Lung (tissue), 11 donors: ENCODE measurements at regions not wholly inside any gene's neighbourhood (a gene's known extent, or its start where the extent isn't known, plus 50 kb on each side); places are given as distances from the start of the nearest gene placed in this dataset.
A peak's percentile ranks its signal among the peaks of the same experiment; 100 is the strongest.

ENCODE experiments used
- ATAC-seq: fragments of 200-7000 bp; cut with Tn5 transposase; one replicate; pipeline ENCODE4 v1.9.1; 2020; ENCODE audit warnings: moderate number of reproducible peaks; ENCODE audit not compliant: insufficient read depth, low FRiP score
- DNase-seq, 3 donors: peaks; one replicate each; pipeline ENCODE4 v3.0.0-alpha.2; 2013 to 2017
- H3K27ac ChIP-seq, 2 donors: one replicate each; pipeline ENCODE4 v1.5.1; 2013; ENCODE audit warnings: mild to moderate bottlenecking in 2 of 2, moderate library complexity in 2 of 2, control low read depth in 1 of 2, inconsistent platforms in 1 of 2, low read depth in 1 of 2, low read length in 1 of 2
- H3K27me3 ChIP-seq, 3 donors: one replicate each; pipeline ENCODE4 v1.5.1; 2013; ENCODE audit warnings: low read length in 2 of 3; ENCODE audit not compliant: control insufficient read depth in 3 of 3, insufficient read depth in 3 of 3
- H3K36me3 ChIP-seq, 4 donors: one replicate each; pipeline ENCODE4 v1.5.1; 2013; ENCODE audit warnings: low read length in 4 of 4, mild to moderate bottlenecking in 1 of 4, moderate library complexity in 1 of 4; ENCODE audit not compliant: control insufficient read depth in 4 of 4, insufficient read depth in 4 of 4
- H3K4me1 ChIP-seq, 5 donors: one replicate each; pipeline ENCODE4 v1.5.1; 2013; ENCODE audit warnings: low read length in 5 of 5, mild to moderate bottlenecking in 2 of 5, moderate library complexity in 1 of 5; ENCODE audit not compliant: control insufficient read depth in 5 of 5, insufficient read depth in 5 of 5
- H3K4me3 ChIP-seq: one replicate; pipeline ENCODE4 v1.5.1; 2013; ENCODE audit warnings: mild to moderate bottlenecking, control low read depth, moderate library complexity
- H3K9ac ChIP-seq, 2 donors: one replicate each; pipeline ENCODE4 v1.5.1; 2013; ENCODE audit warnings: low read length in 2 of 2, control low read depth in 1 of 2; ENCODE audit not compliant: insufficient read depth in 1 of 2
- H3K9me3 ChIP-seq, 4 donors: one replicate each; pipeline ENCODE4 v1.5.1; 2013; ENCODE audit warnings: low read length in 3 of 4, mild to moderate bottlenecking in 1 of 4, moderate library complexity in 1 of 4; ENCODE audit not compliant: control insufficient read depth in 4 of 4, insufficient read depth in 3 of 4
- CTCF ChIP-seq: IDR thresholded peaks from 2 replicates; pipeline ENCODE4 v1.5.1; 2012; ENCODE audit warnings: mild to moderate bottlenecking; ENCODE audit errors: control extremely low read depth, extremely low read depth
- WGBS, 2 donors: extraction: QIAGEN DNeasy Blood & Tissue Kit; methylation state at CpG; one replicate each; pipeline ENCODE4 v1.1.7; 2013; 5-methylcytosine and 5-hydroxymethylcytosine counted together
- donor health status: control.
- donor health status: control.
- donor health status: Bipolar disorder and iron deficiency.
- donor health status: healthy.
- donor health status: DM: yes; HTN: yes; CAD: no.

- Histone ChIP-seq H3K9ac (no peak overlapping the region), H3K4me1 (peaks cover 0 to 9% (median 4%) of the 10 kb centered on the region in 5 donors), H3K36me3 (no peaks in the 10 kb centered on the region), H3K27me3 (no peaks in the 10 kb centered on the region), H3K4me3 (no peak overlapping the region), H3K9me3 (peaks cover 0 to 5% (median 2%) of the 10 kb centered on the region in 4 donors), H3K27ac (no peak overlapping the region)
- WGBS, 2 donors: 92 to 96% methylated on average over 4 of the region's 4 CpGs
- no peak for ATAC-seq
- no peak for TF ChIP-seq CTCF
- DNase-seq: no peak
Measured at GRCh38 chr21:34000375-34000774, 73.0 kb upstream of the MRPS6 start.

DNA sequence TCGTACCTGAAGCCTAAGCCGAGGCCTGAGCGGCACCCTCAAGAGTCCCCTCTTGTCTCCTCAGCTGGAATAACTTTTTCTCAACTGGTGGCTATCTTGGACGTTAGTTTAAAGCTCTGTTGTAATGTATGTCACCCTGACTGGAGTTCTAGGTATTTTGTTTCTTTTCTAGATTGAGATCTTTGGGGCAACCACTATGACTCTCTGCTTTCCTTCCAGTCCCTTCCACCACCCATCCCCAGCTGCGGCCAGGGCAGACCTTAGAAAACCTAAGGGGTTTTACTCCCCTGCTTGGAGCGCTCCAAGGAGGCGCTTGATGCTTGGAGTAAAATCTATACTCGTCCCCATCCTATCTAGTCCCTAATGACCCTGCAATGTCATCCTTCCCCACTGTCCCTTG lies 74.6 kb upstream of the MRPS6 start:
- peaks cover 0 to 1% (median 0%) of the 10 kb centered on the region in 5 donors for H3K4me1 ChIP-seq
- ATAC-seq (no peak), DNase-seq (no peak)
- H3K27ac ChIP-seq: no peak overlapping the region
- H3K4me3 ChIP-seq: no peak overlapping the region
- no peaks in the 10 kb centered on the region for H3K36me3 ChIP-seq
- no peak overlapping the region for H3K9ac ChIP-seq
- no peak for TF ChIP-seq CTCF
- 92 to 97% methylated on average over 8 of the region's 8 CpGs for WGBS, 2 donors
- H3K27me3 ChIP-seq: no peaks in the 10 kb centered on the region
- peaks cover 0 to 3% (median under 1%) of the 10 kb centered on the region in 4 donors for H3K9me3 ChIP-seq

- H3K9me3 ChIP-seq: peaks cover 0 to 3% (median 0%) of the 10 kb centered on the region in 4 donors
- no peaks in the 10 kb centered on the region for H3K27me3 ChIP-seq
- H3K27ac ChIP-seq: no peak overlapping the region
- peaks cover 0 to 2% (median 0%) of the 10 kb centered on the region in 5 donors for H3K4me1 ChIP-seq
- ATAC-seq (no peak), DNase-seq (peak in 1 of 3 donors; percentile 26)
- H3K36me3 ChIP-seq: no peaks in the 10 kb centered on the region
- H3K4me3 ChIP-seq: no peak overlapping the region
- 87 to 89% methylated on average over 1 of the region's 1 CpG for WGBS, 2 donors
- no peak for TF ChIP-seq CTCF
- no peak overlapping the region for H3K9ac ChIP-seq
Measured at GRCh38 chr21:33998402-33998801, 75.0 kb upstream of the MRPS6 start.

DNA sequence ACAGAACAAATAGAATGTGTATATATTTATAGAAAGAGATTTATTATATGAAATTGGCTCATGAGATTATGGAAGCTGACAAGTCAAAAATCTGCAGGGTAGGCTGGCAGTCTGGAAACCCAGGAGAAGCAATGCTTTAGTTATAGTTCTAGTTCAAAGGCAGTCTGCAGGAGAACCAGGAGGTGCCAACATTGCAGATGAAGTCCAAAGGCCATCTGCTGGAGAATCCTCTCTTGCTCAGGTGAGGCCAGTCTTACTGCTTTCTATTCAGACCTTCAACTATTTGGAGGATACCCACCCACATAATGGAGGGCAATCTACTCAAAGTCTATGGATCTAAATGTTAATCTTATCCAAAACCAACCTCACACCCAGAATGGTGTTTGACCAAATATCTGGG lies 75.9 kb upstream of the MRPS6 start:
- no peak for TF ChIP-seq CTCF
- Histone ChIP-seq H3K4me1 (peaks cover 0 to 5% (median 0%) of the 10 kb centered on the region in 5 donors), H3K27ac (no peak overlapping the region), H3K4me3 (no peak overlapping the region), H3K36me3 (no peaks in the 10 kb centered on the region), H3K9ac (no peak overlapping the region), H3K27me3 (no peaks in the 10 kb centered on the region), H3K9me3 (peaks cover 0 to 6% (median 0%) of the 10 kb centered on the region in 4 donors)
- DNase-seq (no peak), ATAC-seq (no peak)
